Femur (tissue), 1 donor: ENCODE measurements at regions not wholly inside any gene's neighbourhood (a gene's known extent, or its start where the extent isn't known, plus 50 kb on each side); places are given as distances from the start of the nearest gene placed in this dataset.
"Not testable (repeated sequence)": the region's sequence is repeated elsewhere in the genome, so short reads cannot be mapped to it uniquely, and the experiment has no call there.

Source experiments
- DNase-seq: peaks from one replicate; pipeline ENCODE4 v3.0.0-alpha.2; 2017

DNA sequence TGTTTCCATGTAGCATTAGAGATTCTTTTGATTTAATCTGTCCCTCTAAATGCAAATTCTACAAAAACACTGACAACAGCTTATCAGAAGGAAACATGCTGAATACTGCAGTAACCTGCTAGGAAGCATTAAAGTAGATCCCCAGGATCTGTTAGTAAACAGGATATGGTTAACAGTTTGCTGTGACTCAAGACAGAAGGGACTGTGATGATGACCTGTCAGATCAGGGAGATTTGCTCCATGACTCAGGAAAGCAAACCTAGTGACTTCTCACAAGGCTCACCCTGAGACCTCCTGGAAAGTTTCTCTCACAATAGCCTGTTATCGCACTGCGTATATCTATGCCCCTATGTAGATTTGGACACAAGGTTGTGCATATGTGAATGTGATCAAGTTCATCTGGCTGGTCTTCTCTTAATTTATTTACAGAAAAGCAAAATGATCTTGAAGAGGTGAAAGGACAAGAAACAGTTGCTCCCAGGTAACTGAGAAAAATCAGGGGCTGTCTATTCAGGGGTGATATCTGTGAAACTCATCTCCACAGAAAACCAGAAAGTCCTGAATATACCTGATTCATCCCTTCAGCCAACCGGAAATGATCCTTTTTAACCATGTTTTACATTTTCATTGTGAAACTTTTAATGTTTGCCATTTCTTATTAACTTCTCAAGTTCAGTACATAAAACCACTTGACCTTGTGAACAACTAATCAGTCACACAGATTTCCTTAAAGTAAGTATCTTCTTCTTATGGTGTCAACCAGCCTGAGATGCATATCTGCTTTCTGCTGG lies 333.1 kb upstream of the COX7C start:
- DNase-seq: not testable (repeated sequence)

DNA sequence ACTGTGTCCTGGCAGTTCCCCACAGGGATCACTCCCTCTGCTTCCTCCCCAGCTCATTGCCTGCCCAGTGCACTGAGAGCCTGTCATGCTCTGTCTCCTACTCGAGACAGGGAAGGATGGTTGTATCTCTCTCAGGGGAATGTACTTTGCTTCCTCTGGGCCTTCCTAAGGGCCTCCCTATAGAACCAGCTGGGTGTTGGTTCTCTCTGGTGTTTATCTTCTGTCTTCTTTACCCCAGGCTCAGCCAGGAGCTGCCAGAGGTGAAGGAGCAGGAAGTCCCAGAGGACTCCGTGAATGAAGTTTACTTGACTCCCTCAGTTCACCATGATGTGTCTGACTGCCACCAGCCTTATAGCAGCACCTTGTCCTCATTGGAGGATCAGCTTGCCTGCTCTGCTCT lies 330.3 kb upstream of the COX7C start:
- not testable (repeated sequence) for DNase-seq

DNA sequence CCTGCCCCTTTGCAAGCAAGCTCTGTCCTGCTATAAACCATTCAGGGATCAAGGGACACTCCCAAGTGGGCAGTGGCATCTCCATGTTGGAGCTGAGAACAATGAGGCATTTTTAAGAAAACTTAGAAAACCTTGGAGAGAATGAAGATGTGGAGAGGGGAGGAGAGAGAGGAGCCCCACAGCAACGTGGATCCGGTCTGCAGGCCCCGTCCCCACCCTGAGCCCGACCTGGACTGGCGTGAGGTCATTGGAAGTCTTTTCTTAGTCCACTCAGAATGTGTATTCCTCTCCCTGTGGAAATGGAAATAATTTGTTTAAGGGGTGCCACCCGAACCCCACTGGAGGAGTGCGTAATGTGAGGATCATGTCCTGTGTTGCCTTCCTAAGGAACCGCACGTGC lies 328.0 kb upstream of the COX7C start:
- not testable (repeated sequence) for DNase-seq

DNA sequence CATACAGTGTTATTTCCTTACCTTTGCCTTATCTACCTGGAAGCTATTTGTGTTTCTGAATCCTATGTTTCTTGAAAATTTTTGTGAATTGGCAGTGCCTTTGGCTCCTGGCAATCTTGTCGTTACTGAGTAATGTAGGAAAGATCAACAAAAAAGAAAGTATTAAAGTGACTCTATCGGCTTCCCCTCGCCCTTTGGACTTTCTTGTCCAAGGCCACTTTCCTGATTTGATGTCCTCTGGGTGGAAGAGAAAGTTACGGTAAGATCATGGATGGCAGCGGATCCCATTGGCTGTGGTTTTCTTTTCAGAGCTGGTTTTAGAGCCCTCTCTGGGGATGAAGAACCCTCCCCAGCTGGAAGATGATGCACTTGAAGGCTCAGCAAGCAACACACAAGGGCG lies 324.9 kb upstream of the COX7C start:
- DNase-seq: not testable (repeated sequence)

DNA sequence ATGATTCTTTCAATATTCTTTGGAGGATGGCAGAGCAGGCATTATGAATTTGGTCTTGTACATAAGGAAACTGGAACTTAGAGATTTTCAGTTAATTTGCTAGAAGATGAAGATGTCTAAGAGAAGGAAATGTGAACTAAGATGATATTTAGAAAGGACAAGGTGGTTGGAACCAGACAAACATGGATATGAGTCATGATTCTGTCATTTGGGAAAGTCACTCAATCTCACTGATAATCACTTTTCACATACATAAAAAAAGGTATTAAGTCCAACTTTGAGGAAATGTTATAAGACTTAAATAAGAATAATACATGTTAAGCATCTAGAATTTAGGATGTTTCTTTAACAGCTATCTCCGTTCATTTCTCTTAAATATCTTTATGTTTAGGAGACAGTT lies 315.1 kb upstream of the COX7C start:
- DNase-seq: not testable (repeated sequence)

DNA sequence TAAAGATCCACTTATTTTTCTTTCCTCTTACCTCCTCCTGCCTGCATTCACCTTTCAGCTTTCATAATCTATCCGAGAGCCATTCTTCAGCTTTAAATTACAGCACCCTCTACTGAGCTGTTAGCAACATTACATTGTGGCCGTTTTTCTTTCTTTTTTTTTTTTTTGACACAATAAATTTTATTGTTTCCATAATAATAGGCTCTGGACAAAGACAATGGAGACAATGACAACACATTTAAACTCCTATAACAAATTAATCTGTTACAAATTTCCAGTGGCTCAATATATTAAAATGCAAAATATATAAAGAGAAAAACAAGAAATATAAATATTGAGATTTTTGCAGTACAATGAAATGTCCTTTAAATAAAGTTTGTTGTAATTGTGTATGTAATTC lies 312.7 kb upstream of the COX7C start:
- not testable (repeated sequence) for DNase-seq

DNA sequence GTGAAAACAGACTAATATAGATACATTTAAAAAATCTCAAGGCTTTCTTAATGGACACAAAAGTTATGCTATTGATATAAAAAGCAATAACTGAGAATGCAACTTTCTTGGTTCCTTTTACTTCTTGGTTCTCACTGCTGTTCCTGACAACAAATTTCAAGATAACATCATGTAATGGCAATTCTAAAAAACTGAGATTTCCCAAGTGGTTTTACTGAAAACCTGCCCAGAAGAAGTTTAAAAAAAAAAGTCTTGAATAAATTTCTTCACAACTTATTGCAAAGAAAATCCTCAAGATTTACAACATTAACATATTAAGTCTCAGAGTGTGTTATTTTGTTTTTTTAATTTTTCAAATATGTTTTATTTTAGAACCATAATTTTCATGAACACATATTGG lies 302.8 kb upstream of the COX7C start:
- no peak for DNase-seq

DNA sequence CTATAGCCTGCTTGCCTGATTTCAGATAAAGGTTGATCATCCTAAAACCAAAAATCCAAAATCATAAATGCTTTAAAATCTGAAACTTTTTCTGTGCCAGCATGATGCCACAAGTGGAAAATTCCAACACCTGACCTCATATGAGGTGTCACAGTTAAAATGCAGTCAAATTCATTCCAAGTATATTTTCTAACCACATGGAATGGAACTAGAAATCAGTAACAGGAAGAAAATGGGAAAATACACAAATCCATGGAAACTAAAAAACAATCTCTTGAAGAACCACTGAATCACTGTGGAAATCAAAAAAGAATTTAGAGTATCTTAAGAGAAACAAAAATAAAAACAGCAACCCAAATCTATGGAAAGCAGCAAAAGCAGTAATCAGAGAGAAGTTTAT lies 297.5 kb upstream of the COX7C start:
- DNase-seq: no peak

DNA sequence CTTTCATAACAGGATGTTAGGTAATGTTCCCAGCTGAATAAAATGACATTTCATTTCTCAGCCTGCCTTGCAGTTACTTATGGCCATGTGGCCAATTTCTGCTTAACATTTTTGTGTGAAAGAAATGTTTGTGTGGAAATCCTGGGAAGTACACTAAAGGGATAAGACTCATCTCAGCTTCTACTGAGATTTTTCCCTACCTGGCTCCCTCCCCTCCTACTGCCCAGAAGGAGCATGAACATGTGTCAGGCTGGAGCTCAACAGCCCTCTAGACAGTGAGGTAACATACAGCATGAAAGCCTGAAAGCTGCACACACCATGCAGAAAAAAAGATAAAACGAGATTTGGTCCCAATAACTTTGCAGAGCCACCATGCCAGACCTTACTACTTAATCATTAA lies 288.4 kb upstream of the COX7C start:
- no peak for DNase-seq

DNA sequence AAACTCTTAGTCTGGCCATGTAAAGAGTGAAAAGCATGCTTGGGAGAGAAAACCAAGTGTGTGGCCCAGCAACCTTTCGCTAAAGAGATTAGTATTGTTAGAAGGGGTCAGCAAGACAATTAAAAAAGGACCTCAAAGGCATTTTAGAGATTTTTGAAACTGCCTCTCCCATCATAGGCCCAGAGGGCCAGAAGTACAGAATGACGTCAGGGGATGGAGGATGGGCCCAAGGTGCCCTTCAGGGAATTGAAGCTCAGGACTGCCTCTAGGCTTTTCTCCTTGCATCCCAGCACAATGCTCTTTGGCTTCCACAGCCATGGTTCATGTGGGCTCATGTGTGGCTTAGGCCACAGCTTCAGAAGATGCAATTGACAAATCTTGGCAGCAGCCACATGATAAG lies 287.0 kb upstream of the COX7C start:
- no peak for DNase-seq

DNA sequence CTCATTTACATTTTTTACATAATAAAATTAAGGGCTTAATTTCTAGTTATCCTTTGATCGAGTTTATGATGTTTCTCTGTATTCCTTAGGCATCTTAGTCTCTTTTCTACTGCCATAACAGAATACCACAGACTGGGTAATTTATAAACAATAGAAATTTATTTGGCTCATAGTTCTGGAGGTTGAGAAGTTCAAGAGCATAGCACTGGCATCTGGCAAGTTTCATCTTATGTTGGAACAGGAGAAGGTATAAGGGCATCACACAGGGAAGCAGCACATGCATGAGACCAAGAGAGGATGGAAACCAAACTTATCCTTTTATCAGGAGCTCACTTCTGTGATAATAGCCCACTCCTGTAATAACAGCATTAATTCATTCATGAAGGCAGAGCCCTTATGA lies 284.9 kb upstream of the COX7C start:
- DNase-seq: no peak

DNA sequence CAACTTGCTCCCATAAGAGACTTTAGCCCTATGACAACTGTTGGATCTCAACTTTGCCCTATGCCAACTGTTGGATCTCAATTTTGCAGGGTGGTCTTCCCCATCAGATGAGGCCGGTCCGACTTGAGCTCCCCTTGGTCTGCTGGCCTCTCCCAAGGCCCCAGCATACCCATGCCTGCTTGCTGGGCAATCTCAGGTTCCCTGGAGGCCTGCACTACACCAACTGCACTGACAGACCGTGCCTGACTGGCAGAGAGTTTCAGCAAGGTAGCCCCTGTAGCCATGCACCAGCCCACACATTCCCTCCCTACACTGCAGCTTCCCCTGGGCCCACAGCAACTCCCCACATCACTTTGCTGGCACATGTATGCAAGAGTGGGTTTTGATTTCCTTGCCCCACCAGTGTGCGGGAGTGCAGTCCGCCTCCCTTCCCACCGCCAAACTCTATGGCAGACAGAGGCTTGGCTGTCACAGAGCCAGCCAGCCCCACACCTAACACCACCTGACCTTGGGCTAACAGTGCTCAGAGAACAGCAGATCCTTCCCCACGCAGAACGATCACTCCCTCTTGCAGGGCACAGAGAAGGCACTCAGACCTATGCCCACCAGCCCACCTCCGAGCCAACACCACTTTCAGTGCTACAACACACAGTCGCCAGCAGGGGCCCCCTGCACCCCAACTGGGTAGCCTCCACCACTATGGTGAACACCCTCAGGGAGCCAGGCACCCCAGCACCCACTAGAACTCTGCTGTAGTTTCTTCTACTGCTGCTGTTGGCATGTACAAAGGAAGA lies 279.9 kb upstream of the COX7C start:
- no peak for DNase-seq

DNA sequence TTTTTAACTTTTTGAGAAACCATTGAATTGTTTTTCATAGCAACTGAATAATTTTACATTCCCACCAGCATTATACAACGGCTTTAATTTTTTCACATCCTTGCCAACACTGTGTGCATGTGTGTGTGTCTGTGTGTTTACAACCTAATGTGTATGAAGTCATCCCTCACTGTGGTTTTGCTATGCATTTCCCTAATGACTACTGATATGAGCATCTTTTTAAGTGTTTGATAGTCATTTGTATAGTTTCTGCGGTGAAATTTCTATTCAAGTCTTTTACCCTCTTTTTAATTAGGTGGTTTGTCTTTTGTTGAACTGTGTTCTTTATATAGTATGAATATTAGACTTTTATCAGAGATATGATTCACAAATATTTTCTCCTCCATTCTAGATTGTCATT lies 263.1 kb upstream of the COX7C start:
- DNase-seq: no peak

DNA sequence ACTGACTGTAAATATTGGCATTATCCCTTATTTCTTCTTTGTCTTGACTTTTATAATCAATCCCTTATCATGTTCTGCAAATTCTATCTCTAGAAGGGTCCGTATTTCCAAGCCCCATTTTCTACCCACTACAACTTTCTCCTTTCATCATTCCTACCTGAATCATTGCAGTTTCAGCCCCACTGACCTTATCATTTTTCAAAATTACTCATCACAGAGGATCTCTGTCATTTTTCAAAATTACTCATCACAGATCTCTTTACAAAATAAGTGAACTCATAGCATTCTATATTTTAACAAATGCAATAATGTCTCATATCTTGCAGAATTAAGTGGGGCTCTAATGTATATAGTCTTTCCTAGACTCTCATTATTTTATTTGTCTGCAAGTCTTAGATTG lies 256.9 kb upstream of the COX7C start:
- DNase-seq: no peak

DNA sequence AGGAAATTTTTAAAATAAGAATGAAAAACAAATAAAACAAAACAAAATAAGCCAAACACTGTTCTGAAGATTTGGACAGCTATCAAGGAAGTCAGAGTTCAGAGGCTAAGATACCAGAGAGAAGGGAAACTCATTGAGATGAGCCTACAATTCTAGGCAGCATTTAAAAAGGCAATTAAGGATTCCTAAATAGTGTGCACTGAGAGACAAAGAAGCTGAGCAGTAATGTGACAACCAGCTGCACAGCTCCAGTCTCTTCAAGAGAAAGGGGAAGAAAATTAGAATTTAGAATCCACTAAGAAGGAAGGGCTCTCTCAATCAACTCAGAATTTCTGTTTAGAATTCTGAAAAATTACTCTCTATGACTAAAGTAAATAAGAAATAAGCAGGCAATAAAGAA lies 246.7 kb upstream of the COX7C start:
- DNase-seq: no peak

DNA sequence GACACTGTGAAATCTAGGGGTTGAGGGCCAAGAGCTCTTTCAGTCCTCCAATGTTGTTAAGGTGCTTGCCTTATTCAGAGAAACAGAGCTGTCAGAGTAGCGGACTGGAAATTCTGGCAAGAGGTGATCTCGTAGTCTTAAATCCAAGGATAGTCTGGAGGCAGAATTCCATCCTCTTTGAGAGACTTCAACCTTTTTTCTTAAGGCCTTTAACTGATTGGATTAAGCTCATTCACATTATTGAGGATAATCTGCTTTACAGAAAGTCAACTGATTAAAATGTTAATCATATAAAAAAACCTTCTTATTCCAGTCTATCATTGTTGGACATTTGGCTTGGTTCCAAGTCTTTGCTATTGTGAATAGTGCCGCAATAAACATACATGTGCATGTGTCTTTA lies 243.1 kb upstream of the COX7C start:
- no peak for DNase-seq

DNA sequence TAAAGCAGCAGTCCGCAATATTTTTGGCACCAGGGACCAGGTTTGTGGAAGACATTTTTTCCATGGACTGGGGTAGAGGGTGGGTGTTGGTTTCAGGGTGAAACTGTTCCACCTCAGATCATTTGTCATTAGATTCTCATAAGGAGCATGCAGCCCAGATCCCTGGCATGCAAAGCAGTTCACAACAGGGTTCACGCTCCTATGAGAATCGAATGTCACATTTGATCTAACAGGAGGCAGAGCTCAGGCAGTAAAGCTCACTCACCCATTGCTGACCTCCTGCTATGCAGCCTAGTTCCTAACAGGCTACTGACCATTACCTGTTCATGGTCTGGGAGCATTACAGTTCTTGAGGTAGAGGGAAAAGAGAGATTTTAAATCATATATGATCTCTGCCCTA lies 241.5 kb upstream of the COX7C start:
- no peak for DNase-seq

DNA sequence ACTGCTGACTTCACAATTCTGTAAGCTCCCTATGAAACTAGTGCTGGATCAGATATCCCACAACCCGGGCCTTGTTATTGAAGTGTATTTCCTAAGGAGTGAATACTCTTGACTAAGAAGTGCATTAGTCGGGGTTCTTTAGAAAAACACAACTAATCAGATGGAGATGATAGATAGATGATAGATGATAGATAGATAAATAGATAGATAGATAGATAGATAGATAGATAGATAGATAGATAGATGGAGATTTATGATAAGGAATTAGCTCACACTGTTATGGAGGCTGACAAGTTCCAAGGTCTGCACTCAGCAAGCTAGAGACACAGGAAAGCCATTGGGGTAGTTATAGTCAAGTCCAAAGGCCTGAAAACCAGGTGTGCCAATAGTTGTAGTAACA lies 214.6 kb upstream of the COX7C start:
- no peak for DNase-seq

DNA sequence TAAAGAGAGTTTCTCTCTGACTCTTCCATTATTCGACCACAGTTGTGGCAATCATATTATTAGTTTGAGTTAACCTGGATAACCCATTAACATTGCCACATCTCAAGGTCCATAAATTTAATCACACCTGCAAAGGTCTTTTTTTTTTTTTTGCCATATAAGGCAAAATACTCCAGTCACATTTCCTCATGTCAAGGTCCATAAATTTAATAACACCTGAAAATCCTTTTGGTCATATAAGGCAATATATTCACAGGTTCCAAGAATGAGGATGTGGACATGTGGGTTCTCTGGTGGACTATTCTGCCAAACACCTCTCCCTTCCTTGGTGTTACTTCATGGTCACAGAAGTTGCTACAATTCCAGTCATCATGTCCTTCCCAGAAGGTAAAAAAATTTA lies 213.5 kb upstream of the COX7C start:
- DNase-seq: no peak

DNA sequence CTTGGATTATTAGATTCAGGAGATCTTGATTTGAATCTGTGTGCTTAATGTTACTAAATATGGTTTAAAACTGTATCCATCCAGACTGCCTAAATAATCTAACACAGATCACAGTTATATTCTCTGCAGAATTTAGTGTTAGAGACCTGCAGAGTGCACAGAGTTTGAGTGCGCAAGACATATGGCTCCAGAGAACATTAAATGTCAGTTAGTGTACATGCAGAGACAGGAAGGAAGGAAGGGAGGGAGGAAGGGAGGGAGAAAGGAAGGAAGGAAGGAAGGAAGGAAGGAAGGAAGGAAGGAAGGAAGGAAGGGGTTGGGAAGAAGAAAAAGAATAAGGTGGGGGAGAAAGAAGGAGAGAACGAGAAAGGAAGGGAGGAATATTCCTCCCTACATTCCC lies 210.0 kb upstream of the COX7C start:
- DNase-seq: no peak

DNA sequence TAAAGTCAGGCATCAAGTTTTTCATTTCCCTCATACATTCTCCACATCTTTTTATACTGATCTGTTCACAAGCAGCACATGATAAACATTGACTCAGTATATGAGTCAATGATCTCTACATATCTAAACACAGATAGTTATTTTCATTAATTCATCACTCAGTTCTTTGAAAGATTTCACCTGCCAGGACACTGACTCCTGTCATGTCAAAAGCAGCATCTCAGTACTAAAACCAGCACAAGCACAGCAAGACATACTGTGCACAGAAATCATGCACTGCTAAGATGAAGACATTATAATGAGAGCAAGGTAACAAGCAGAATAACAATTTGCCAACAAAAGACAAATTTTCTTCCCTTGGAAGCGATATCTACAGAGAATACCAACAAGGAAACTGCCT lies 206.1 kb upstream of the COX7C start:
- no peak for DNase-seq

DNA sequence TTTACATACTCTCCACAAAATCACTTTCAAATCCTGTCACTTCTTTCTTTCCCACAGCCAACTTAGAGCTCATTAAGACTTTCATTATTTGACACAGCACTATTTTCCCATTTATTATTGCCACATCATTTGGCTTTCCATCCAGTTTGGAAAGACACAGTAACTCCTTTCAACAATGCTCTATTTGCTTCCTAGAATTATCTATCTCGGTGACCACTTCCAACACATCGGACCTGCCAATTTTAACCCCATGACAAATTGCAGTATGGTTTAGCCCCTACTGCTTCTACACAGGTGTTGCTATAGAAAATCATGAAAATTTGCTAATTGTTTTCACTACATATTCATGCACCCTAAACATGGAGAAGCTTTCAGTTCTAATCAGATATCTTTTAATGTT lies 190.6 kb upstream of the COX7C start:
- no peak for DNase-seq

DNA sequence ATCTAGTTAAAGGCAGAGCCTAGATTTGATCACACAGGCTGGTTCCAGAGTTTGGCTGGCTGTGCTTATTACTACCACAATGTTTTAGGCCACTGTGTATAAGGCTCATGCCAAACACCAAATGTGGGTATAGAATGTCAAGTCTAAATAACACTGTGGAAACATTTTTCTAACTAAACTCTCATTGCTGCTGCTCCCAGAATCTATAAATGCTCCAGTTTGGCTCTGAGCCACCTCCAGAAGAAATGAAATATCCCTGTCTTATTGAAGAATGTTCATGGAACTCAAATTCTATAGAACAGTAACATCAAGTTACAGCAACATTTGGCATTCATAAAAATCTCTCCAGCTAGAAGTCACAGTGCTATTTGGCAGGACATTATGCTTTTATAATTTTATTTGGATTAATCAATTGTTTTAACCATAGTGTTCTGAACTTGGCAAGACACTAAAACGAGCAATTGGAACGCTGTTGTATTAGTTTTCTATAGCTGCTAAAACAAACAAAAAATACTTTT lies 178.1 kb upstream of the COX7C start:
- peak; percentile 38 for DNase-seq

DNA sequence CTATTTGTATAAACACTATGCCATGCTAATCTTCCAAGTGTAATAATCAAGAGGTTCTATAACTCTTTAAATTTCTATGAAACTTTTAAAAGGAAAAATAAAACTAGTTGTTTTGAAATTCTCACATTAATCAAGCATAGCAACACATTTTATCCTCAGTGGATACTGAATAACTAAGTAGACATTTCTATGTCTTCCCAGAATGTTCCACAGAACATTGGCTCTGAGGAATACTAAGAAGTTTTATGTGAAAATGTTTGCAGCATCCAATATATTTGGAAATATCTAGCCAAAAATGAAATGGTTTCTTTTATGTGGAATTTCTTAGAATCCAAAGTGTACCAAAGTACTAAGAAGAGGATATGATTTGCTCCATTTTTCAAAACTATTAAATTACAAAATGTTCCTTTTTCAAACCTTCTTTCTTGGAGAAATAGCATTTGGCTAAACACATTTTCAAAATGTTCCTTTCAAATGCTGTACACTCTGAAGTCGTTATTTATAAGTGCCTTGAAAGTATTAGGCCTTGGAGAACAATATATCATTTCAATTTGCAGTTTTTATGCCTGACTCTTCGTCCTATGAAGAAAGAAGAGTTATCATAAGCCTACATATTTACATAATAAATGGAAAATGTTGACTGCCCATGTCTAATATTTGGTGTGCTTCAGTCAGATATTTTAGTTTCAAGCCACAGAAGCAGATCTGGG lies 175.6 kb upstream of the COX7C start:
- no peak for DNase-seq
